ENCODE measurements at regions not wholly inside any gene's neighbourhood (a gene's known extent, or its start where the extent isn't known, plus 50 kb on each side); places are given as distances from the start of the nearest gene placed in this dataset.

DNA sequence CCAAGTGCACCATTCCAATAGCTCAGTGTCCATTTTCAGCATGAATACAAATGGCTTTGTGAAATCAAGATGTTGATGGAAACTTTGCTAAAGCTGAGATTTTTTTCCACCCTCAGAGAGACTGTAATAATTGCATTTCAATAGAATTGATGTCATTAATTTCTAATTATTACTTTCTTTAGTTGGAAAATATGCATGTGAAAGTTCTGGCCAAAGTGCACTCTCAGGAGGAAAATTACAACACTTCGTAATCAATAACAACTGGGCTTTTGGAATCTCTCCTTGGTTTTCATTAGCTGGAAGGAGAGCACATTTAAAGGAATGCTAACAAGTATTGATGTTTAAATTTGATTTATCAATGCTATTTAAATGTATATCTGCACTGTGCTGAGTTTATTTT lies 529.5 kb upstream of the CDH8 start:
- ChIA-PET POLR2A (no interaction called here), CTCF (no interaction called here)
- intact Hi-C loops (cut with DNase I, micrococcal nuclease) = no loop called here
- ATAC-seq (ENCODE audit: poor library complexity) (no peak), DNase-seq (no peak)
- Mint-ChIP-seq H3K4me1 (ENCODE audit: low read depth) (no peaks in the 10 kb centered on the region), H3K4me3 (no peak overlapping the region), H3K36me3 (ENCODE audit: low read depth) (no peaks in the 10 kb centered on the region), H3K27me3 (no peaks in the 10 kb centered on the region), H3K27ac (no peak overlapping the region), H3K9me3 (peaks cover 12% of the 10 kb centered on the region)
- Histone ChIP-seq H3K4me3 (ENCODE audit: low read length) (no peak overlapping the region), H3K9me3 (ENCODE audit: control insufficient read depth in 1 of 2, insufficient read depth in 1 of 2, low read length in 2 of 2) (peaks cover 0 to 4% of the 10 kb centered on the region in 2 experiments), H3K27ac (ENCODE audit: low read depth in 1 of 2, low read length in 2 of 2) (no peak overlapping the region), H3K36me3 (ENCODE audit: insufficient read depth, low read length) (no peaks in the 10 kb centered on the region), H3K27me3 (ENCODE audit: control insufficient read depth in 1 of 2, insufficient read depth in 2 of 2, low read length in 2 of 2) (no peaks in the 10 kb centered on the region), H3K4me1 (ENCODE audit: insufficient read depth, low read length) (no peaks in the 10 kb centered on the region)
- TF ChIP-seq, protein P1, sequence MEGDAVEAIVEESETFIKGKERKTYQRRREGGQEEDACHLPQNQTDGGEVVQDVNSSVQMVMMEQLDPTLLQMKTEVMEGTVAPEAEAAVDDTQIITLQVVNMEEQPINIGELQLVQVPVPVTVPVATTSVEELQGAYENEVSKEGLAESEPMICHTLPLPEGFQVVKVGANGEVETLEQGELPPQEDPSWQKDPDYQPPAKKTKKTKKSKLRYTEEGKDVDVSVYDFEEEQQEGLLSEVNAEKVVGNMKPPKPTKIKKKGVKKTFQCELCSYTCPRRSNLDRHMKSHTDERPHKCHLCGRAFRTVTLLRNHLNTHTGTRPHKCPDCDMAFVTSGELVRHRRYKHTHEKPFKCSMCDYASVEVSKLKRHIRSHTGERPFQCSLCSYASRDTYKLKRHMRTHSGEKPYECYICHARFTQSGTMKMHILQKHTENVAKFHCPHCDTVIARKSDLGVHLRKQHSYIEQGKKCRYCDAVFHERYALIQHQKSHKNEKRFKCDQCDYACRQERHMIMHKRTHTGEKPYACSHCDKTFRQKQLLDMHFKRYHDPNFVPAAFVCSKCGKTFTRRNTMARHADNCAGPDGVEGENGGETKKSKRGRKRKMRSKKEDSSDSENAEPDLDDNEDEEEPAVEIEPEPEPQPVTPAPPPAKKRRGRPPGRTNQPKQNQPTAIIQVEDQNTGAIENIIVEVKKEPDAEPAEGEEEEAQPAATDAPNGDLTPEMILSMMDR (IDR thresholded peaks at IDR 0.05) = no peak

DNA sequence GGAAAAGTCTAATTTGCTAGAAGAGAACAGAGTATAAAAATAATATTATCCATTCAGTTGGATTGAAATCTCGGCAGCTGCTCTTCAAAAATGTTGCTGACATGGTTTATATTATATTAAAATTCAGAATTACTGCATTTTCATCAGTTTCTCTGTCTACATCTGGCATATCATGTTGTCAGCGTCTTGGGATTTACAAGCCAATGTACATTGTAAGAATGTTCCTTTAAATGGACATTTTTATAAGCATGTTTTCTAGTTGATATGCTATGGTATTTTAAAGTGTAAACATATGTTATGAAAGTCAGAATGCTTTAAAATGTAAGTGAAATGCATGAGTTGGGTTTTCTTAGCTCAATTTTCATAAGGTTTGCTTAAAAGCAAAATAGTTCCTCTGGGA lies 528.1 kb upstream of the CDH8 start:
- Mint-ChIP-seq H3K36me3 (ENCODE audit: low read depth) (no peaks in the 10 kb centered on the region), H3K27me3 (no peaks in the 10 kb centered on the region), H3K4me1 (ENCODE audit: low read depth) (no peaks in the 10 kb centered on the region), H3K9me3 (peaks cover 12% of the 10 kb centered on the region), H3K4me3 (no peak overlapping the region), H3K27ac (no peak overlapping the region)
- Histone ChIP-seq H3K4me1 (ENCODE audit: insufficient read depth, low read length) (no peaks in the 10 kb centered on the region), H3K9me3 (ENCODE audit: control insufficient read depth in 1 of 2, insufficient read depth in 1 of 2, low read length in 2 of 2) (no peaks in the 10 kb centered on the region), H3K36me3 (ENCODE audit: insufficient read depth, low read length) (no peaks in the 10 kb centered on the region), H3K4me3 (ENCODE audit: low read length) (no peak overlapping the region), H3K27me3 (ENCODE audit: control insufficient read depth in 1 of 2, insufficient read depth in 2 of 2, low read length in 2 of 2) (no peaks in the 10 kb centered on the region), H3K27ac (ENCODE audit: low read depth in 1 of 2, low read length in 2 of 2) (no peak overlapping the region)
- intact Hi-C loops (cut with DNase I, micrococcal nuclease) = no loop called here
- POLR2A ChIA-PET = no interaction called here
- CTCF ChIA-PET = interaction anchor here (0.5 kb wide), 1 partner anchor 12 kb away, joined by 3 read pairs; no protein-coding TSS in a partner anchor
- ATAC-seq (ENCODE audit: poor library complexity) (no peak), DNase-seq (no peak)
- TF ChIP-seq, protein P1 (IDR thresholded peaks at IDR 0.05) = no peak

GRCh38 chr16:62562121-62562520 lies 525.9 kb upstream of the CDH8 start:
- no peak overlapping the region for H3K4me3 Mint-ChIP-seq
- TF ChIP-seq, protein P1 (IDR thresholded peaks at IDR 0.05) = no peak
- Histone ChIP-seq H3K4me1 (ENCODE audit: insufficient read depth, low read length) (no peaks in the 10 kb centered on the region), H3K4me3 (ENCODE audit: low read length) (no peak overlapping the region), H3K36me3 (ENCODE audit: insufficient read depth, low read length) (no peaks in the 10 kb centered on the region), H3K27me3 (ENCODE audit: control insufficient read depth in 1 of 2, insufficient read depth in 2 of 2, low read length in 2 of 2) (no peaks in the 10 kb centered on the region), H3K27ac (ENCODE audit: low read depth in 1 of 2, low read length in 2 of 2) (no peak overlapping the region), H3K9me3 (ENCODE audit: control insufficient read depth in 1 of 2, insufficient read depth in 1 of 2, low read length in 2 of 2) (no peaks in the 10 kb centered on the region)
- H3K4me1 Mint-ChIP-seq (ENCODE audit: low read depth) = no peaks in the 10 kb centered on the region
- ChIA-PET POLR2A (no interaction called here), CTCF (no interaction called here)
- intact Hi-C loops (cut with DNase I, micrococcal nuclease) = no loop called here
- no peaks in the 10 kb centered on the region for H3K36me3 Mint-ChIP-seq (ENCODE audit: low read depth)
- H3K9me3 Mint-ChIP-seq = peaks cover 7% of the 10 kb centered on the region
- DNase-seq = no peak
- H3K27me3 Mint-ChIP-seq = no peaks in the 10 kb centered on the region
- ATAC-seq (ENCODE audit: poor library complexity) = no peak
- H3K27ac Mint-ChIP-seq = no peak overlapping the region

Measured in CD4-positive, alpha-beta T cell (primary cell).